ENCODE measurements at regions not wholly inside any gene's neighbourhood (a gene's known extent, or its start where the extent isn't known, plus 50 kb on each side); places are given as distances from the start of the nearest gene placed in this dataset.
"Not testable (repeated sequence)": the region's sequence is repeated elsewhere in the genome, so short reads cannot be mapped to it uniquely, and the experiment has no call there.

- no peak for DNase-seq (ENCODE audit: low read depth)
- no peak for TF ChIP-seq CTCF (conservative IDR thresholded peaks at IDR 0.05; ENCODE audit: low read depth, low read length)
- H3K4me3 ChIP-seq (ENCODE audit: low read length) = no peak overlapping the region
These were observed 103.1 kb upstream of the DAZL start for GRCh38 chr3:16708285-16708684.

GRCh38 chr3:16711691-16712090 is 106.5 kb upstream of the DAZL start:
- not testable (repeated sequence) for DNase-seq (ENCODE audit: low read depth); H3K4me3 ChIP-seq (ENCODE audit: low read length)

DNA sequence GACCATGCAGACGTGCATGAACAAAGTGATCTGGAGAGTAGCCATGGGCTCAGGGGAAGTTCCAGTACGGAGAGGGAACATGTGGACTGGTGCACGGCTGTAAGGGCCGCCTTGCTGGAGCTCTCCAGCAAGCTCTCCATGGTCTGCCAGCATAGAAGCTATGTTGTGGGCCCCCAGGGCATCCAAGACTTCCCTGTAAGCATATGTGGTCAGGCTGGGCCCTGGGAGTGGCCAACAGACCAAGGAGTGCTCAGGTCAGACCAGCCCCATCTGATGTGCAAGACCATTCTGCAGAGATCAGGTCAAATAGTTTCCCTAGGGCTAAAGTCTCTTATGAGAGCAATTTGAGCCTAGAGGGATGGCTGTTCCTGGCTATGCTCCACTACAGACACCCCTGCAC is 110.1 kb upstream of the DAZL start:
- DNase-seq (ENCODE audit: low read depth) = no peak
- no peak for TF ChIP-seq CTCF (conservative IDR thresholded peaks at IDR 0.05; ENCODE audit: low read depth, low read length)
- H3K4me3 ChIP-seq (ENCODE audit: low read length) = no peak overlapping the region

GRCh38 chr3:16719426-16719825 is 114.2 kb upstream of the DAZL start:
- H3K4me3 ChIP-seq (ENCODE audit: low read length) = no peak overlapping the region
- no peak for DNase-seq (ENCODE audit: low read depth)
- no peak for TF ChIP-seq CTCF (conservative IDR thresholded peaks at IDR 0.05; ENCODE audit: low read depth, low read length)

DNA sequence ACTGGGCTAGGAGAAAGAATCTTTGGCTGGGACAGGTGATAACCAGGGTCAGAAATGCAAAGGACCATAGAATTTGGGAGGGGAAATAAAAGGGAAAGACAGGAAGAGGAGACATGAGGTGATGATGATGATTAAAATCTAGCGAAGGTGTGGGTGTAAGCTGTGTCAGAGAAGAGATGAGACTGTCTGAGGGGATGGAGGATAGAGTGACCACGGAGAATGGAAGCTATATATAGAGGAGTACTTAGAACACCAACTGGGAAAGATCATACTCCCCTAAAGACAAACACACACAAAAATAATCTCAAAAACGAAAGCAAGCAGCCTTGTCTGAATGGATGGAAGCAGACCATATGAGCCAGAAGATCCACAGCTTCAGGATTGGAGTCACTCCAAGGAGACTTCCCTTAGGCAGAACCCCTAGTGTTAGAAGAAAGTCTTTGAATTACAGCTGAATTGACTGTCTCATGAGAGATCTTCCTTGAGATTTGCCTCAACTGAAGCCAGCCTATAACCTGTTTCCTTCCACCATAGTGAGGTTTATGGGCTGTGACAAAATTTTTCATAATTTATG is 115.2 kb upstream of the DAZL start:
- H3K4me3 ChIP-seq (ENCODE audit: low read length) = no peak overlapping the region
- DNase-seq (ENCODE audit: low read depth) = no peak
- no peak for TF ChIP-seq CTCF (conservative IDR thresholded peaks at IDR 0.05; ENCODE audit: low read depth, low read length)

DNA sequence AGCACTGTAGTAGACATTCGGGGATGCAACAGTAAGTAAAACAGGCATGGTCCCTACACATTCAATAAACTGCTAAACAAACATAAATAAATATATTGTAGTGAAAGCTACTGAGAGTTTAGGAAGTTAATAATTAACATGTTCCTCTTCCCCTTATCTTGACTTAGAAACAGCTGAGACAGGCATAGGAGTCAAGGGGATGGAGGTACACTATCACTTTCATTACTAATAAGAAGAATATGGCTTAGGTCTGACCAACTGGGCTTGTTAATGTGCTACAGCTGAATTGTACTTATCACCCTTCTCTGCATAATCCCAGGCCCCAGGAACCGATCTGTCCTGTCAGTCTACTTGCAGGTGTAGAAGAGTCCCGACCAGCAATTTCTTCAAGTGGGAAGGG is 116.3 kb upstream of the DAZL start:
- TF ChIP-seq CTCF (conservative IDR thresholded peaks at IDR 0.05; ENCODE audit: low read depth, low read length) = no peak
- DNase-seq (ENCODE audit: low read depth) = no peak
- no peak overlapping the region for H3K4me3 ChIP-seq (ENCODE audit: low read length)

- peak; percentile 62 for DNase-seq (ENCODE audit: low read depth)
- no peak overlapping the region for H3K4me3 ChIP-seq (ENCODE audit: low read length)
- peak; percentile 58 for TF ChIP-seq CTCF (conservative IDR thresholded peaks at IDR 0.05; ENCODE audit: low read depth, low read length)
These were observed 118.8 kb upstream of the DAZL start for GRCh38 chr3:16723978-16724377.

DNA sequence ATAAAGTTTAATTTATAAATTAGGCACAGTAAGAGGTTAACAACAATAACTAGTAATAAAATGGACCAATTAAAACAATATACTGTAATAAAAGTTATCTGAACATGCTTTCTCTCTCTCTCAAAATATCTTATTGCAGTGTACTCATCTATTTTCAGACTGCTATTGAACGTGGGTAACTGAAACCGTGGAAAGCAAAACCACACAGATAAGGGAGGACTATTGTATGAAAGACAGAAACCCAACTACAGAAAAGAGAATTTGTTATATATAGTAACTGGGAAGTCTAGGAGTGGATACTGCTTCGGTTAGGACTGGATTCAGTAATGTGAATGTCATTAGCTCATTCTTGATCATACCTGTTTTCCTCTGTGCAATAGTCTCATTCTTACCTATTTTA is 119.3 kb upstream of the DAZL start:
- DNase-seq (ENCODE audit: low read depth) = no peak
- no peak for TF ChIP-seq CTCF (conservative IDR thresholded peaks at IDR 0.05; ENCODE audit: low read depth, low read length)
- H3K4me3 ChIP-seq (ENCODE audit: low read length) = no peak overlapping the region

Data from retinal pigment epithelial cell (primary cell).